Activated CD4-positive, alpha-beta T cell treated with anti-CD3 and anti-CD28 coated beads, Interleukin-2, amount 10 ng/mL, durations not matched to agents 24 days and 14 days (primary cell): ENCODE measurements at regions not wholly inside any gene's neighbourhood (a gene's known extent, or its start where the extent isn't known, plus 50 kb on each side); places are given as distances from the start of the nearest gene placed in this dataset.
"Not testable (repeated sequence)": the region's sequence is repeated elsewhere in the genome, so short reads cannot be mapped to it uniquely, and the experiment has no call there.

Experiments used
- DNase-seq: peaks from one replicate; pipeline ENCODE4 v3.0.0; 2022
- H3K27ac Mint-ChIP-seq: one replicate; pipeline ENCODE4 v1.8.0; 2022; ENCODE audit warnings: mild to moderate bottlenecking, mixed read lengths
- H3K27me3 Mint-ChIP-seq: one replicate; pipeline ENCODE4 v1.8.0; 2022; ENCODE audit warnings: mixed read lengths
- H3K36me3 Mint-ChIP-seq: one replicate; pipeline ENCODE4 v1.8.0; 2022; ENCODE audit warnings: low read depth, mild to moderate bottlenecking, mixed read lengths
- H3K4me1 Mint-ChIP-seq: one replicate; pipeline ENCODE4 v1.8.0; 2021; ENCODE audit warnings: mixed read lengths
- H3K4me3 Mint-ChIP-seq: one replicate; pipeline ENCODE4 v1.8.0; 2022; ENCODE audit warnings: mild to moderate bottlenecking, moderate library complexity, mixed read lengths
- H3K9me3 Mint-ChIP-seq: one replicate; pipeline ENCODE4 v1.8.0; 2021; ENCODE audit warnings: mixed read lengths
- intact Hi-C: fragments of 100-400 bp; cut with micrococcal nuclease; formaldehyde crosslinking; loops from one replicate; pipeline ENCODE4 v1.15.1; 2023

GRCh38 chr20:48368580-48369021 lies 459.2 kb downstream of the PREX1 start:
- H3K36me3 Mint-ChIP-seq, DNase-seq, intact Hi-C loops, H3K4me1 Mint-ChIP-seq, H3K4me3 Mint-ChIP-seq, H3K9me3 Mint-ChIP-seq, H3K27ac Mint-ChIP-seq, H3K27me3 Mint-ChIP-seq: not testable (repeated sequence)

GRCh38 chr20:48367541-48368358 lies 460.0 kb downstream of the PREX1 start:
- H3K9me3 Mint-ChIP-seq, H3K4me3 Mint-ChIP-seq, H3K4me1 Mint-ChIP-seq, H3K27ac Mint-ChIP-seq, H3K36me3 Mint-ChIP-seq, H3K27me3 Mint-ChIP-seq, intact Hi-C loops: not testable (repeated sequence)
- DNase-seq = peak; percentile 60

GRCh38 chr20:48366230-48366629 lies 461.6 kb downstream of the PREX1 start:
- H3K4me1 Mint-ChIP-seq = peaks cover 2% of the 10 kb centered on the region
- DNase-seq = no peak
- H3K36me3 Mint-ChIP-seq = no peaks in the 10 kb centered on the region
- no peak overlapping the region for H3K27ac Mint-ChIP-seq
- intact Hi-C loops = no loop called here
- H3K4me3 Mint-ChIP-seq = no peak overlapping the region
- peaks cover 8% of the 10 kb centered on the region for H3K27me3 Mint-ChIP-seq
- peaks cover 4% of the 10 kb centered on the region for H3K9me3 Mint-ChIP-seq

GRCh38 chr20:48364688-48365421 lies 462.9 kb downstream of the PREX1 start:
- Mint-ChIP-seq H3K4me3 (no peak overlapping the region), H3K4me1 (peaks cover 2% of the 10 kb centered on the region), H3K27me3 (peaks cover 4% of the 10 kb centered on the region), H3K9me3 (peaks cover 4% of the 10 kb centered on the region), H3K36me3 (no peaks in the 10 kb centered on the region), H3K27ac (no peak overlapping the region)
- DNase-seq = no peak
- intact Hi-C loops = no loop called here

- Mint-ChIP-seq H3K4me3 (no peak overlapping the region), H3K27me3 (peaks cover 4% of the 10 kb centered on the region), H3K36me3 (no peaks in the 10 kb centered on the region)
These were observed 463.7 kb downstream of the PREX1 start for GRCh38 chr20:48364055-48364454.

GRCh38 chr20:48360342-48360975 lies 467.3 kb downstream of the PREX1 start:
- Mint-ChIP-seq H3K27ac (no peak overlapping the region), H3K9me3 (peaks cover 4% of the 10 kb centered on the region), H3K36me3 (no peaks in the 10 kb centered on the region), H3K4me3 (no peak overlapping the region), H3K27me3 (peaks cover 2% of the 10 kb centered on the region), H3K4me1 (no peaks in the 10 kb centered on the region)
- intact Hi-C loops = no loop called here
- DNase-seq = no peak

More at GRCh38 chr20:48364055-48364454, 463.7 kb downstream of the PREX1 start:
- Mint-ChIP-seq H3K27ac (no peak overlapping the region), H3K4me1 (peaks cover 2% of the 10 kb centered on the region), H3K9me3 (peaks cover 4% of the 10 kb centered on the region)
- intact Hi-C loops = no loop called here
- DNase-seq = no peak

GRCh38 chr20:48359692-48360341 lies 468.0 kb downstream of the PREX1 start:
- Mint-ChIP-seq H3K4me1 (no peaks in the 10 kb centered on the region), H3K9me3 (peaks cover 1% of the 10 kb centered on the region), H3K27me3 (peaks cover 2% of the 10 kb centered on the region), H3K27ac (no peak overlapping the region), H3K4me3 (no peak overlapping the region), H3K36me3 (no peaks in the 10 kb centered on the region)
- intact Hi-C loops = no loop called here
- DNase-seq = no peak

- DNase-seq, H3K9me3 Mint-ChIP-seq, H3K27ac Mint-ChIP-seq, H3K36me3 Mint-ChIP-seq, H3K27me3 Mint-ChIP-seq, H3K4me3 Mint-ChIP-seq, H3K4me1 Mint-ChIP-seq, intact Hi-C loops: not testable (repeated sequence)
These were observed 468.8 kb downstream of the PREX1 start for GRCh38 chr20:48359055-48359390.

- H3K36me3 Mint-ChIP-seq = no peaks in the 10 kb centered on the region
- H3K9me3 Mint-ChIP-seq = no peaks in the 10 kb centered on the region
- DNase-seq = no peak
- H3K27me3 Mint-ChIP-seq = peaks cover 2% of the 10 kb centered on the region
- no peak overlapping the region for H3K27ac Mint-ChIP-seq
- H3K4me1 Mint-ChIP-seq = no peaks in the 10 kb centered on the region
- H3K4me3 Mint-ChIP-seq = no peak overlapping the region
- intact Hi-C loops = no loop called here
These were observed 469.4 kb downstream of the PREX1 start for GRCh38 chr20:48358176-48359054.

- intact Hi-C loops = no loop called here
- H3K9me3 Mint-ChIP-seq = no peaks in the 10 kb centered on the region
- no peak overlapping the region for H3K27ac Mint-ChIP-seq
- H3K27me3 Mint-ChIP-seq = peaks cover 3% of the 10 kb centered on the region
- DNase-seq = no peak
- H3K4me3 Mint-ChIP-seq = no peak overlapping the region
- H3K36me3 Mint-ChIP-seq = no peaks in the 10 kb centered on the region
- H3K4me1 Mint-ChIP-seq = no peaks in the 10 kb centered on the region
These were observed 470.1 kb downstream of the PREX1 start for GRCh38 chr20:48357714-48358113.

GRCh38 chr20:48354903-48355302 lies 472.9 kb downstream of the PREX1 start:
- DNase-seq = no peak
- Mint-ChIP-seq H3K36me3 (no peaks in the 10 kb centered on the region), H3K4me3 (no peak overlapping the region), H3K27ac (no peak overlapping the region), H3K27me3 (peaks cover 6% of the 10 kb centered on the region), H3K9me3 (no peaks in the 10 kb centered on the region), H3K4me1 (no peaks in the 10 kb centered on the region)
- intact Hi-C loops = no loop called here

GRCh38 chr20:48354320-48354876 lies 473.4 kb downstream of the PREX1 start:
- Mint-ChIP-seq H3K27me3 (peaks cover 6% of the 10 kb centered on the region), H3K27ac (no peak overlapping the region), H3K4me1 (no peaks in the 10 kb centered on the region), H3K9me3 (no peaks in the 10 kb centered on the region), H3K36me3 (no peaks in the 10 kb centered on the region), H3K4me3 (no peak overlapping the region)
- intact Hi-C loops = no loop called here
- no peak for DNase-seq

GRCh38 chr20:48352628-48353027 lies 475.2 kb downstream of the PREX1 start:
- no peak for DNase-seq
- H3K27ac Mint-ChIP-seq = no peak overlapping the region
- H3K36me3 Mint-ChIP-seq = no peaks in the 10 kb centered on the region
- H3K4me3 Mint-ChIP-seq = no peak overlapping the region
- H3K4me1 Mint-ChIP-seq = no peaks in the 10 kb centered on the region
- no peaks in the 10 kb centered on the region for H3K9me3 Mint-ChIP-seq
- intact Hi-C loops = no loop called here
- peaks cover 9% of the 10 kb centered on the region for H3K27me3 Mint-ChIP-seq
